ENCODE measurements at regions not wholly inside any gene's neighbourhood (a gene's known extent, or its start where the extent isn't known, plus 50 kb on each side); places are given as distances from the start of the nearest gene placed in this dataset.

DNA sequence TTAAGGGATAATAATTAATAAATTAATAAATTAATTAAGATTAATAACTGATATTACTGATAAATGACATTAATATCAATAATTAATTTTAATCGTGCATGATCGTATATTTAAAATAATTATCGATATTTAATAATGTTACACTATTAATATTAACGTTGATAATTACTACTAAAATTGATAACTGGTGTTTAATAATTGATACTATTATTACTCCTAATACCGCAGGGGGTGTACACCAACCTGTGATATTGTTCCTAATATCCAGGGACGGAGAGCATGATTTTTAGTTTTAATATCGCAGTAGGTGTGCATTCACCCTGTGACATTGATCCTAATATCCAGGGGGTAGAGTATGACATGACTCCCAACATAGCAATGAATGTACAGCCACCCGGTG is 1930.8 kb downstream of the SUCLG1 start:
- TF ChIP-seq, protein P1, sequence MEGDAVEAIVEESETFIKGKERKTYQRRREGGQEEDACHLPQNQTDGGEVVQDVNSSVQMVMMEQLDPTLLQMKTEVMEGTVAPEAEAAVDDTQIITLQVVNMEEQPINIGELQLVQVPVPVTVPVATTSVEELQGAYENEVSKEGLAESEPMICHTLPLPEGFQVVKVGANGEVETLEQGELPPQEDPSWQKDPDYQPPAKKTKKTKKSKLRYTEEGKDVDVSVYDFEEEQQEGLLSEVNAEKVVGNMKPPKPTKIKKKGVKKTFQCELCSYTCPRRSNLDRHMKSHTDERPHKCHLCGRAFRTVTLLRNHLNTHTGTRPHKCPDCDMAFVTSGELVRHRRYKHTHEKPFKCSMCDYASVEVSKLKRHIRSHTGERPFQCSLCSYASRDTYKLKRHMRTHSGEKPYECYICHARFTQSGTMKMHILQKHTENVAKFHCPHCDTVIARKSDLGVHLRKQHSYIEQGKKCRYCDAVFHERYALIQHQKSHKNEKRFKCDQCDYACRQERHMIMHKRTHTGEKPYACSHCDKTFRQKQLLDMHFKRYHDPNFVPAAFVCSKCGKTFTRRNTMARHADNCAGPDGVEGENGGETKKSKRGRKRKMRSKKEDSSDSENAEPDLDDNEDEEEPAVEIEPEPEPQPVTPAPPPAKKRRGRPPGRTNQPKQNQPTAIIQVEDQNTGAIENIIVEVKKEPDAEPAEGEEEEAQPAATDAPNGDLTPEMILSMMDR (IDR thresholded peaks at IDR 0.05; ENCODE audit: low read depth, low read length, poor library complexity, severe bottlenecking) = no peak
- TF ChIP-seq EZH2phosphoT487 (IDR thresholded peaks at IDR 0.05; ENCODE audit: borderline replicate concordance, low read length) = no peak

All from DOHH2 (cell line).